HL-60 (cell line): ENCODE measurements at regions not wholly inside any gene's neighbourhood (a gene's known extent, or its start where the extent isn't known, plus 50 kb on each side); places are given as distances from the start of the nearest gene placed in this dataset.

Source experiments
- DNase-seq, 2 experiments: peaks; one replicate each; pipeline ENCODE4 v3.0.0-alpha.2; 2010 to 2020; ENCODE audit warnings: low read depth in 1 of 2, low spot score in 1 of 2
- H3K27ac ChIP-seq: fragments of 250-450 bp; sonication (Bioruptor Pico); replicated peaks from 2 replicates; pipeline ENCODE4 v1.5.1; 2020; ENCODE audit warnings: mild to moderate bottlenecking, moderate library complexity
- H3K27me3 ChIP-seq: fragments of 250-450 bp; sonication (Bioruptor Pico); 2 replicates; pipeline ENCODE4 v1.5.1; 2021; ENCODE audit warnings: mild to moderate bottlenecking, moderate library complexity; ENCODE audit not compliant: insufficient read depth, poor library complexity, severe bottlenecking
- H3K4me3 ChIP-seq: replicated peaks from 2 replicates; pipeline ENCODE4 v1.5.1; 2011; ENCODE audit warnings: mild to moderate bottlenecking, control low read depth, low read length; ENCODE audit not compliant: insufficient read depth
- GABPA ChIP-seq: IDR thresholded peaks from 2 replicates; pipeline ENCODE4 v1.6.1; 2012; ENCODE audit warnings: low read depth
- POLR2AphosphoS5 ChIP-seq: IDR thresholded peaks from 2 replicates; pipeline ENCODE4 v1.6.1; 2012; ENCODE audit warnings: low read depth
- SPI1 ChIP-seq: IDR thresholded peaks from 2 replicates; pipeline ENCODE4 v1.6.1; 2012; ENCODE audit warnings: low read depth, mild to moderate bottlenecking, borderline replicate concordance
- TF ChIP-seq, protein P1 (sequence below): IDR thresholded peaks from one replicate; pipeline ENCODE4 v1.5.1; 2011; ENCODE audit warnings: low read length, control low read depth, inconsistent platforms; ENCODE audit not compliant: insufficient read depth
- TF ChIP-seq, protein P2 (sequence below): IDR thresholded peaks from 2 replicates; pipeline ENCODE4 v1.6.1; 2012; ENCODE audit warnings: low read depth; ENCODE audit not compliant: insufficient replicate concordance

DNA sequence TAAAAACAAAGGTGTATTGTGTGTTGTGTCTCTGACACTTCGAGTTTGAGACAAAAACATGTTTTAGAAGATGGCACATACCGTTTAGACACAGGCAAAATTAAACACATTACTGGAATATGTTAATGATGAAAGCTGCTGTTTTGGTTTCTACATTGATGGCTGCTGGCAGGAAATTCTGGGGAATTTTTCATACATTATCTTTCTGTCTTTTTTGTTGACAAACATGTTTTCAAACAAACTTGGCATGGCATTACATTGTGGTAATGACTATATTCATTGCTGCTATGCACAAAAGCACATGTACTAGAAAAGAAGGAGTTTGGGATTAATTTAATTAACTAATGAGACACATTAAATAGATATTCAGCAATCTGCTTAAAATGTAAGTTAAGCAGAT lies 1187.6 kb downstream of the OLFM4 start:
- TF ChIP-seq POLR2AphosphoS5, result no peak
- TF ChIP-seq SPI1, result no peak
- TF ChIP-seq, protein P1, sequence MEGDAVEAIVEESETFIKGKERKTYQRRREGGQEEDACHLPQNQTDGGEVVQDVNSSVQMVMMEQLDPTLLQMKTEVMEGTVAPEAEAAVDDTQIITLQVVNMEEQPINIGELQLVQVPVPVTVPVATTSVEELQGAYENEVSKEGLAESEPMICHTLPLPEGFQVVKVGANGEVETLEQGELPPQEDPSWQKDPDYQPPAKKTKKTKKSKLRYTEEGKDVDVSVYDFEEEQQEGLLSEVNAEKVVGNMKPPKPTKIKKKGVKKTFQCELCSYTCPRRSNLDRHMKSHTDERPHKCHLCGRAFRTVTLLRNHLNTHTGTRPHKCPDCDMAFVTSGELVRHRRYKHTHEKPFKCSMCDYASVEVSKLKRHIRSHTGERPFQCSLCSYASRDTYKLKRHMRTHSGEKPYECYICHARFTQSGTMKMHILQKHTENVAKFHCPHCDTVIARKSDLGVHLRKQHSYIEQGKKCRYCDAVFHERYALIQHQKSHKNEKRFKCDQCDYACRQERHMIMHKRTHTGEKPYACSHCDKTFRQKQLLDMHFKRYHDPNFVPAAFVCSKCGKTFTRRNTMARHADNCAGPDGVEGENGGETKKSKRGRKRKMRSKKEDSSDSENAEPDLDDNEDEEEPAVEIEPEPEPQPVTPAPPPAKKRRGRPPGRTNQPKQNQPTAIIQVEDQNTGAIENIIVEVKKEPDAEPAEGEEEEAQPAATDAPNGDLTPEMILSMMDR, result no peak
- TF ChIP-seq, protein P2, sequence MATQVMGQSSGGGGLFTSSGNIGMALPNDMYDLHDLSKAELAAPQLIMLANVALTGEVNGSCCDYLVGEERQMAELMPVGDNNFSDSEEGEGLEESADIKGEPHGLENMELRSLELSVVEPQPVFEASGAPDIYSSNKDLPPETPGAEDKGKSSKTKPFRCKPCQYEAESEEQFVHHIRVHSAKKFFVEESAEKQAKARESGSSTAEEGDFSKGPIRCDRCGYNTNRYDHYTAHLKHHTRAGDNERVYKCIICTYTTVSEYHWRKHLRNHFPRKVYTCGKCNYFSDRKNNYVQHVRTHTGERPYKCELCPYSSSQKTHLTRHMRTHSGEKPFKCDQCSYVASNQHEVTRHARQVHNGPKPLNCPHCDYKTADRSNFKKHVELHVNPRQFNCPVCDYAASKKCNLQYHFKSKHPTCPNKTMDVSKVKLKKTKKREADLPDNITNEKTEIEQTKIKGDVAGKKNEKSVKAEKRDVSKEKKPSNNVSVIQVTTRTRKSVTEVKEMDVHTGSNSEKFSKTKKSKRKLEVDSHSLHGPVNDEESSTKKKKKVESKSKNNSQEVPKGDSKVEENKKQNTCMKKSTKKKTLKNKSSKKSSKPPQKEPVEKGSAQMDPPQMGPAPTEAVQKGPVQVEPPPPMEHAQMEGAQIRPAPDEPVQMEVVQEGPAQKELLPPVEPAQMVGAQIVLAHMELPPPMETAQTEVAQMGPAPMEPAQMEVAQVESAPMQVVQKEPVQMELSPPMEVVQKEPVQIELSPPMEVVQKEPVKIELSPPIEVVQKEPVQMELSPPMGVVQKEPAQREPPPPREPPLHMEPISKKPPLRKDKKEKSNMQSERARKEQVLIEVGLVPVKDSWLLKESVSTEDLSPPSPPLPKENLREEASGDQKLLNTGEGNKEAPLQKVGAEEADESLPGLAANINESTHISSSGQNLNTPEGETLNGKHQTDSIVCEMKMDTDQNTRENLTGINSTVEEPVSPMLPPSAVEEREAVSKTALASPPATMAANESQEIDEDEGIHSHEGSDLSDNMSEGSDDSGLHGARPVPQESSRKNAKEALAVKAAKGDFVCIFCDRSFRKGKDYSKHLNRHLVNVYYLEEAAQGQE, result no peak
- no peak for TF ChIP-seq GABPA
- DNase-seq, result no peak

DNA sequence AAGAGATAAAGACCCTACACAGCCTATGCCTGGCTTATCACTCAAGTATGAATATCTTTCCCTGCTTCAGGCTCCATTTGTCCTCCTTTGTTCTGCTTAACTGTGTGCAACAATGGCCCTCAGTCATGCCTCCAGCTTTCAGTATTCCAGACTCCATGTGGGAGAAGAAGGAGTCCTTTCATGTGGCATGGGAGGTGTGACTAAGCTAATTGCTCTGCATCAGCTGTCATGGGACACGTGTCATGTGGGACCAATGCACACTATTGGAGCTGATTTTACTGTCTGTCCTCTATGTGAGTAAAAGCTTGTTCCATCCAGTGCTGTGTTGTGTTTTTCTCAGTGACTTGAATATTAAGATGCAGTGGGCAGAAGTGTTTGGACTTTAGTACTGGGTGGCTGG lies 1198.3 kb downstream of the OLFM4 start:
- DNase-seq, result no peak
- H3K27me3 ChIP-seq, result no peaks in the 10 kb centered on the region

More for the DNA sequence above, 1187.6 kb downstream of the OLFM4 start:
- no peak overlapping the region for H3K27ac ChIP-seq
- H3K4me3 ChIP-seq, result no peak overlapping the region
- no peaks in the 10 kb centered on the region for H3K27me3 ChIP-seq

DNA sequence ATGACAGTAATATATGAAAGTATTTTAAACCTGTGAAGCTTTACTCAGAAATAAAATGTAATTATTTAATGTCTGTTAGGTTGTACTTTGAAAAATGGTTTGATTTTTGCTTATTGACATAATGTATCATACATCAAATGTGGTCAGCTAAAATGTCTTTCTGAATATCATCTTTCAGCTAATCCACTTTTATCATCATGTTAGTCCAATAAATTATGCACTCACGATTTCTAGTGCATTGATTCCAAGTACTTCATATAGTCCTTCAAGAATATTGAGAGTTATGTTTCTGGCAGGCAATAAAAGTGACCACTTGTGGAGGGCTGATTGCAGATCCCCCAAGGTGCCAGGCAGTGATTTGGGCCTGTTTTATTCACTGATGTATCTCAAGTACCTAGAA lies 1204.1 kb downstream of the OLFM4 start:
- no peaks in the 10 kb centered on the region for H3K27me3 ChIP-seq
- H3K4me3 ChIP-seq, result no peak overlapping the region
- H3K27ac ChIP-seq, result no peak overlapping the region
- no peak for DNase-seq
- no peak for TF ChIP-seq GABPA
- TF ChIP-seq, protein P1, result no peak
- no peak for TF ChIP-seq SPI1
- TF ChIP-seq, protein P2, result no peak

More for the DNA sequence above, 1198.3 kb downstream of the OLFM4 start:
- TF ChIP-seq POLR2AphosphoS5, result no peak
- no peak for TF ChIP-seq GABPA
- TF ChIP-seq, protein P1, result no peak
- TF ChIP-seq, protein P2, result no peak
- TF ChIP-seq SPI1, result no peak
- no peak overlapping the region for H3K4me3 ChIP-seq
- no peak overlapping the region for H3K27ac ChIP-seq
